ENCODE measurements at regions not wholly inside any gene's neighbourhood (a gene's known extent, or its start where the extent isn't known, plus 50 kb on each side); places are given as distances from the start of the nearest gene placed in this dataset.

GRCh38 chr2:156219491-156220100 lies 112.9 kb downstream of the NR4A2 start:
- Histone ChIP-seq H3K27ac (ENCODE audit: insufficient read depth in 1 of 2, low read depth in 1 of 2, low read length in 2 of 2, poor library complexity in 1 of 2, severe bottlenecking in 2 of 2) (no peak overlapping the region), H3K4me3 (ENCODE audit: control insufficient read depth in 1 of 7, extremely low read depth in 1 of 7, insufficient read depth in 4 of 7, low read depth in 2 of 7, low read length in 6 of 7) (no peak overlapping the region), H3K27me3 (replicated peaks in 2 of 5; ENCODE audit: control insufficient read depth in 4 of 5, insufficient read depth in 5 of 5, low read length in 4 of 5) (no peaks in the 10 kb centered on the region), H3K9me3 (ENCODE audit: control extremely low read depth in 1 of 5, control insufficient read depth in 4 of 5, insufficient read depth in 2 of 5, low read depth in 1 of 5, low read length in 4 of 5) (peaks cover 0 to 20% (median 4%) of the 10 kb centered on the region in 5 experiments), H3K4me1 (ENCODE audit: control extremely low read depth in 1 of 4, control insufficient read depth in 4 of 4, insufficient read depth in 4 of 4, low read length in 3 of 4) (no peaks in the 10 kb centered on the region), H3K36me3 (ENCODE audit: control insufficient read depth in 4 of 4, insufficient read depth in 4 of 4, low read length in 3 of 4) (no peaks in the 10 kb centered on the region)
- WGBS (ENCODE audit: insufficient coverage) = 92% methylated on average over 2 of the region's 4 CpGs
- ChIA-PET POLR2A (interaction anchor here (0.6 kb wide), 1 partner anchor 10 kb away, joined by 3 read pairs; no protein-coding TSS in a partner anchor), CTCF (no interaction called here)
- DNase-seq = no peak

- no CpG with 5 or more reads among the region's 2 CpGs for WGBS (ENCODE audit: insufficient coverage)
- POLR2A ChIA-PET = no interaction called here
- Histone ChIP-seq H3K27ac (ENCODE audit: insufficient read depth in 1 of 2, low read depth in 1 of 2, low read length in 2 of 2, poor library complexity in 1 of 2, severe bottlenecking in 2 of 2) (no peak overlapping the region), H3K27me3 (replicated peaks in 2 of 5; ENCODE audit: control insufficient read depth in 4 of 5, insufficient read depth in 5 of 5, low read length in 4 of 5) (no peaks in the 10 kb centered on the region), H3K4me1 (ENCODE audit: control extremely low read depth in 1 of 4, control insufficient read depth in 4 of 4, insufficient read depth in 4 of 4, low read length in 3 of 4) (no peaks in the 10 kb centered on the region), H3K36me3 (ENCODE audit: control insufficient read depth in 4 of 4, insufficient read depth in 4 of 4, low read length in 3 of 4) (no peaks in the 10 kb centered on the region), H3K9me3 (ENCODE audit: control extremely low read depth in 1 of 5, control insufficient read depth in 4 of 5, insufficient read depth in 2 of 5, low read depth in 1 of 5, low read length in 4 of 5) (peaks cover 0 to 10% (median 1%) of the 10 kb centered on the region in 5 experiments), H3K4me3 (ENCODE audit: control insufficient read depth in 1 of 7, extremely low read depth in 1 of 7, insufficient read depth in 4 of 7, low read depth in 2 of 7, low read length in 6 of 7) (no peak overlapping the region)
- CTCF ChIA-PET = no interaction called here
- DNase-seq = no peak
These were observed 116.9 kb downstream of the NR4A2 start for GRCh38 chr2:156215656-156216055.

GRCh38 chr2:156211318-156211717 lies 121.2 kb downstream of the NR4A2 start:
- ChIA-PET CTCF (interaction anchor here (1.3 kb wide), 1 partner anchor 12 kb away, joined by 3 read pairs; no protein-coding TSS in a partner anchor), POLR2A (interaction anchor here (0.6 kb wide), 1 partner anchor 87 kb away, joined by 3 read pairs; no protein-coding TSS in a partner anchor)
- peaks cover 0 to 2% (median 0%) of the 10 kb centered on the region in 5 experiments for H3K27me3 ChIP-seq (replicated peaks in 2 of 5; ENCODE audit: control insufficient read depth in 4 of 5, insufficient read depth in 5 of 5, low read length in 4 of 5)
- DNase-seq = no peak
- no peak overlapping the region for H3K27ac ChIP-seq (ENCODE audit: insufficient read depth in 1 of 2, low read depth in 1 of 2, low read length in 2 of 2, poor library complexity in 1 of 2, severe bottlenecking in 2 of 2)
- H3K36me3 ChIP-seq (ENCODE audit: control insufficient read depth in 4 of 4, insufficient read depth in 4 of 4, low read length in 3 of 4) = no peaks in the 10 kb centered on the region
- H3K9me3 ChIP-seq (ENCODE audit: control extremely low read depth in 1 of 5, control insufficient read depth in 4 of 5, insufficient read depth in 2 of 5, low read depth in 1 of 5, low read length in 4 of 5) = peaks cover 0 to 2% (median 0%) of the 10 kb centered on the region in 5 experiments
- H3K4me1 ChIP-seq (ENCODE audit: control extremely low read depth in 1 of 4, control insufficient read depth in 4 of 4, insufficient read depth in 4 of 4, low read length in 3 of 4) = no peaks in the 10 kb centered on the region
- no peak overlapping the region for H3K4me3 ChIP-seq (ENCODE audit: control insufficient read depth in 1 of 7, extremely low read depth in 1 of 7, insufficient read depth in 4 of 7, low read depth in 2 of 7, low read length in 6 of 7)

DNA sequence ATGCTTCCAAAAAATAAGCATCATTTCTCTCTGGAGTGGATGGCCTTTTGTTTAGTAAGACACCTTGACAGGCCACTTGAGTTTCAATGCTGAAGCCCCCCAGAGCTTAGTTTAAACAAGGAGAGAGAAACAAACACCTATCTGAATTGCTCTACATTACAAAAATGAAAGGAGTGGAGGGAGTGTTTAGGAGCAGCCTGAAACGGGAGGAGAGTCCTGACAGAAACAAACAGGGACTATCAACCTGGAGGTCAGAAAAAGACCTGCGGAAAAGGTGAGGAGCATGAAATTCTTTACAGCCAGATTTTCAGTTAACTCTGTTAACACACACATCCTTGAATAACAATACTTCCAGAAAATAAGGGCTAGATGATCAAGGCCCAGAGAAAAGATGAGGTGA lies 126.2 kb downstream of the NR4A2 start:
- H3K27me3 ChIP-seq (replicated peaks in 2 of 5; ENCODE audit: control insufficient read depth in 4 of 5, insufficient read depth in 5 of 5, low read length in 4 of 5) = peaks cover 0 to 2% (median 0%) of the 10 kb centered on the region in 5 experiments
- H3K9me3 ChIP-seq (ENCODE audit: control extremely low read depth in 1 of 5, control insufficient read depth in 4 of 5, insufficient read depth in 2 of 5, low read depth in 1 of 5, low read length in 4 of 5) = no peaks in the 10 kb centered on the region
- DNase-seq = no peak
- ChIA-PET POLR2A (no interaction called here), CTCF (no interaction called here)
- no peak overlapping the region for H3K4me3 ChIP-seq (ENCODE audit: control insufficient read depth in 1 of 7, extremely low read depth in 1 of 7, insufficient read depth in 4 of 7, low read depth in 2 of 7, low read length in 6 of 7)
- 100% methylated on average over 2 of the region's 2 CpGs for WGBS (ENCODE audit: insufficient coverage)
- no peaks in the 10 kb centered on the region for H3K4me1 ChIP-seq (ENCODE audit: control extremely low read depth in 1 of 4, control insufficient read depth in 4 of 4, insufficient read depth in 4 of 4, low read length in 3 of 4)
- H3K27ac ChIP-seq (ENCODE audit: insufficient read depth in 1 of 2, low read depth in 1 of 2, low read length in 2 of 2, poor library complexity in 1 of 2, severe bottlenecking in 2 of 2) = no peak overlapping the region
- no peaks in the 10 kb centered on the region for H3K36me3 ChIP-seq (ENCODE audit: control insufficient read depth in 4 of 4, insufficient read depth in 4 of 4, low read length in 3 of 4)

- Histone ChIP-seq H3K36me3 (ENCODE audit: control insufficient read depth in 4 of 4, insufficient read depth in 4 of 4, low read length in 3 of 4) (no peaks in the 10 kb centered on the region), H3K9me3 (ENCODE audit: control extremely low read depth in 1 of 5, control insufficient read depth in 4 of 5, insufficient read depth in 2 of 5, low read depth in 1 of 5, low read length in 4 of 5) (no peaks in the 10 kb centered on the region), H3K4me1 (ENCODE audit: control extremely low read depth in 1 of 4, control insufficient read depth in 4 of 4, insufficient read depth in 4 of 4, low read length in 3 of 4) (no peaks in the 10 kb centered on the region), H3K27me3 (replicated peaks in 2 of 5; ENCODE audit: control insufficient read depth in 4 of 5, insufficient read depth in 5 of 5, low read length in 4 of 5) (peaks cover 0 to 3% (median 0%) of the 10 kb centered on the region in 5 experiments), H3K4me3 (ENCODE audit: control insufficient read depth in 1 of 7, extremely low read depth in 1 of 7, insufficient read depth in 4 of 7, low read depth in 2 of 7, low read length in 6 of 7) (no peak overlapping the region), H3K27ac (ENCODE audit: insufficient read depth in 1 of 2, low read depth in 1 of 2, low read length in 2 of 2, poor library complexity in 1 of 2, severe bottlenecking in 2 of 2) (no peak overlapping the region)
- ChIA-PET CTCF (interaction anchor here (0.7 kb wide), 1 partner anchor 11 kb away, joined by 3 read pairs; no protein-coding TSS in a partner anchor), POLR2A (no interaction called here)
- DNase-seq = no peak
These were observed 132.9 kb downstream of the NR4A2 start for GRCh38 chr2:156199588-156199987.

GRCh38 chr2:156196031-156196430 lies 136.5 kb downstream of the NR4A2 start:
- Histone ChIP-seq H3K4me3 (ENCODE audit: control insufficient read depth in 1 of 7, extremely low read depth in 1 of 7, insufficient read depth in 4 of 7, low read depth in 2 of 7, low read length in 6 of 7) (no peak overlapping the region), H3K36me3 (ENCODE audit: control insufficient read depth in 4 of 4, insufficient read depth in 4 of 4, low read length in 3 of 4) (no peaks in the 10 kb centered on the region), H3K27ac (ENCODE audit: insufficient read depth in 1 of 2, low read depth in 1 of 2, low read length in 2 of 2, poor library complexity in 1 of 2, severe bottlenecking in 2 of 2) (no peak overlapping the region), H3K4me1 (ENCODE audit: control extremely low read depth in 1 of 4, control insufficient read depth in 4 of 4, insufficient read depth in 4 of 4, low read length in 3 of 4) (no peaks in the 10 kb centered on the region), H3K9me3 (ENCODE audit: control extremely low read depth in 1 of 5, control insufficient read depth in 4 of 5, insufficient read depth in 2 of 5, low read depth in 1 of 5, low read length in 4 of 5) (no peaks in the 10 kb centered on the region), H3K27me3 (replicated peaks in 2 of 5; ENCODE audit: control insufficient read depth in 4 of 5, insufficient read depth in 5 of 5, low read length in 4 of 5) (peaks cover 0 to 2% (median 0%) of the 10 kb centered on the region in 5 experiments)
- CTCF ChIA-PET = interaction anchor here (1.4 kb wide), 1 partner anchor 391 kb away, joined by 5 read pairs; no protein-coding TSS in a partner anchor
- no CpG with 5 or more reads among the region's 1 CpG for WGBS (ENCODE audit: insufficient coverage)
- POLR2A ChIA-PET = no interaction called here
- DNase-seq = no peak

- no peaks in the 10 kb centered on the region for H3K27me3 ChIP-seq (replicated peaks in 2 of 5; ENCODE audit: control insufficient read depth in 4 of 5, insufficient read depth in 5 of 5, low read length in 4 of 5)
- H3K27ac ChIP-seq (ENCODE audit: insufficient read depth in 1 of 2, low read depth in 1 of 2, low read length in 2 of 2, poor library complexity in 1 of 2, severe bottlenecking in 2 of 2) = no peak overlapping the region
- no peaks in the 10 kb centered on the region for H3K9me3 ChIP-seq (ENCODE audit: control extremely low read depth in 1 of 5, control insufficient read depth in 4 of 5, insufficient read depth in 2 of 5, low read depth in 1 of 5, low read length in 4 of 5)
- POLR2A ChIA-PET = no interaction called here
- no peaks in the 10 kb centered on the region for H3K36me3 ChIP-seq (ENCODE audit: control insufficient read depth in 4 of 4, insufficient read depth in 4 of 4, low read length in 3 of 4)
- H3K4me1 ChIP-seq (ENCODE audit: control extremely low read depth in 1 of 4, control insufficient read depth in 4 of 4, insufficient read depth in 4 of 4, low read length in 3 of 4) = no peaks in the 10 kb centered on the region
- DNase-seq = peak; percentile 14 to 49 (median 45)
- no peak overlapping the region for H3K4me3 ChIP-seq (ENCODE audit: control insufficient read depth in 1 of 7, extremely low read depth in 1 of 7, insufficient read depth in 4 of 7, low read depth in 2 of 7, low read length in 6 of 7)
- CTCF ChIA-PET = interaction anchor here (1.4 to 1.8 kb wide), 2 partner anchors 397 to 816 kb away, joined by 5 to 11 read pairs; no protein-coding TSS in a partner anchor
These were observed 140.1 kb downstream of the NR4A2 start for GRCh38 chr2:156192468-156192867.
